22Rv1 (cell line): ENCODE measurements at regions not wholly inside any gene's neighbourhood (a gene's known extent, or its start where the extent isn't known, plus 50 kb on each side); places are given as distances from the start of the nearest gene placed in this dataset.

ENCODE experiments used
- CTCF ChIP-seq: fragments of 450-650 bp; IDR thresholded peaks from 2 replicates; pipeline ENCODE4 v1.5.1; 2017; ENCODE audit warnings: mild to moderate bottlenecking
- ZFX ChIP-seq: fragments of 450-650 bp; IDR thresholded peaks from 2 replicates; pipeline ENCODE4 v1.6.1; 2017; ENCODE audit warnings: antibody characterized with exemption, borderline replicate concordance

- TF ChIP-seq CTCF (no peak), ZFX (no peak)
Observed at GRCh38 chr20:60768216-60768615, 483.8 kb upstream of the CDH4 start.
